ENCODE measurements at regions not wholly inside any gene's neighbourhood (a gene's known extent, or its start where the extent isn't known, plus 50 kb on each side); places are given as distances from the start of the nearest gene placed in this dataset.

DNA sequence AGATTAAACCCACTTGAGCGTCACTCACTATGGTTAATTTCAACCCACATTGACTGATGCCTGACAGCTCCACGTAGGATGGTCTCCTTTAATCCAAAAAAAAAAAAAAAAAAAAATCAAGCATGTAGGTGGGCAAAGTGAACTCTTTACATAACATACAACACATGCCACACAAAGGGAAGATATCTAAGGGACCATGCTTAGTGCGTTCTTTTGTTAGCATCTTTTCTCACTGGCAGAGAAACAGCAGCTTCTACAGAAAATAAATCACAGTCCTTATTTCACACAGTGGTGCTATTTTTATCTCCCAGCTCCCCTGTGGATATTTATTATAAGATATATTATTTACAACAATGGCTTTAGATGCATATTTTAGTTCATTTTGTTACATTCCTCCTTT is 652.0 kb upstream of the CELF2 start:
- no peak for DNase-seq

DNA sequence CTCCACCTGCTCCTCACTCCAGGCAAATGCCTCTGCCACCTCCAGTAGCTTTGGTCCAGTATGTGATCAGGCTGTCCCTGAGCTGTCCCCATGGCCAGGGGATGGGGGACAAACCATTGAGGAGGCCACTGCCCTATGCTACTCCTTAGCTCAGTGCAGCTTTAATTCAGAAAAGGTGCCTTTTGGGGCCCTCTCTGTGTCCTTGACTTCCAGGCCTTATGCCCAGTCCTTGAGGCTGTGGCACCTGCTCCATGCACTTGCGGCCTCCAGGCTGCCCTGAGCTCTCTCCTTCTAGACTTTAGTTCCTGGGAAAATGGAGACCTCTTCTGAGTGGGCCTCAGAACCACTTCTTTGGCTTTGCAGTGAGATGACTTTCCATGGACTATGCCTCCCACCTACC is 650.8 kb upstream of the CELF2 start:
- DNase-seq, result no peak

DNA sequence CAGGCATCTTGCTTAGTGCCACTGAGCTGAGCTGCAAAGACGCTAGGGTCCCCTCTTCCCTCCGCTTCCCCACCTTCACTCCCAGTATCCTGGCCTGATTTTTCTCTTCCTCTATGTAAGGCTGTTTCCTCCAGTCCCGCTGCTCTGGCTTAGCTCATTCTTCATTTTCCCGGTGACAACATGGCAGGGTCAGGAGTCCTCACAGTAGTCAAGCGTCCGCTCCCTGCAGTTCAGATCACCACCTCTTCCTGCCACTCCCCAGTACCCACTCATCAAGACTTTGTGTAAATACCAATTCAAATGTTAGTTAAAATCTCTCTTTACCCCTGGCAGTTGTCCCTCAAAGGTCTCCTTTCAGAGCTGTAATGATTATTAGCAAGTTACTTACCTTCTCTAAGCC is 650.4 kb upstream of the CELF2 start:
- no peak for DNase-seq

DNA sequence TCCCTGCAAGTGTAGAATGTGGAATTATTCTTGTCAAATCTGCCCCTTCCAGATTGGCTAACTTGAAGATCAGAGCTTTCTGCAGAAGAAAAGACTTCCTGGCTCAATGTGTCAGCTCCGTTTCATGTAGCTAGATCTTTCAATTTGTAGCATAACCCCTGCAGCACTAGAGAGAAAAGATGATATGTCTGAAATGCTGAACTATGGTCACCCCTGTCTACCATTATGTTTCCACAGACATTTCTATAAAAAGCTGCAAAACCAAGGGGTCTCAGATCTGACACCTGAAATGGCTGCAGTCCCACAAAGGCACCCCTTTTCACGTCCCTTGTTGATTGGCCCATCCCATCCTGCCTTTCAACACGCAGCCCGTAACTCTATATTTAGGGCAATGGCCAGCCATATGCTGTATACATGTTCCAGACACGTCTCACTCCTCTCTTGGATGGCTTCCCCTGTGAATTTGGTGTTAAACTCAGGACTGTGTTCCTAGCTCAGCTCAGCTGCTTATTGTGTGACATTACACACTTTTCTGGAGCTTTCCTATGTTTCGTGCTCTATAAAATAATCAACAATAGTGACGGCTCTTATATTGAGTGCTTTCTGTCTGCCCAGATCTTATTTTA is 648.6 kb upstream of the CELF2 start:
- DNase-seq, result no peak

DNA sequence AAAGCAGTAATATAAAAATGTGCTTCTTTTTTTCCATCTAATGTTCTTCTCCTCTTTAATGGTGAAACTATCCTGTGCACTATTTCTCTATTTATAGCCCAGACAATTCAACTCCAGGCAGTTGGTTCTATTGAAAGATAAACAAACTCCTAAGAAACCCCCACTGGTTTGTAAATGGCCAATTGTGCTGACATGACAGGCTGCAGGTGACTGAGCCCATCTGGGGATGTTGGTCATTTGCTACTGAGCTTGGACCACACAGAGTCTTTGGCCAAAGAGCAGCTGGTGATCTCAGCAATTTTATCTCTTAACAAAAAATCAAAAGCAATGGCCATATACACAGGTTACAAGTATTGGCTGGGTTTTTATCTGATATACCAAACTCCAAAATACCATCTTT is 631.8 kb upstream of the CELF2 start:
- DNase-seq, result no peak

DNA sequence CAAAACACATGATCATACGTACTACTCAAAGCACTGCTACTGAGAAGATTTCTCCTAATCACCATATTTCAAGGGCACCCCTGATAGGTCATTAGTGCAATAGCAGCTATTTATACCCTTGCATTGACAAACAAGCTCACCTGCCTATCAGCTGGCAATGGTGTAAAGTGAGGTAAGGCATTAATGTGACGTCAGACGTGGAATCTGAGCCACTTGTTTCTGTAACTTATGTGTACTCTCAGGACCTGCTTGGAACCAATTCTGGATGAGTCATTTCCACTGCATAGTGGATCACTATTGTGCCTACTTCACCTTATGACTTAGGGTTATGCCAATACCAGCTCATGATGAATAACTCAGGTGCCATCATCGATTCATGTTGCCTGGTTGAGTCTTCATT is 628.5 kb upstream of the CELF2 start:
- DNase-seq, result no peak

DNA sequence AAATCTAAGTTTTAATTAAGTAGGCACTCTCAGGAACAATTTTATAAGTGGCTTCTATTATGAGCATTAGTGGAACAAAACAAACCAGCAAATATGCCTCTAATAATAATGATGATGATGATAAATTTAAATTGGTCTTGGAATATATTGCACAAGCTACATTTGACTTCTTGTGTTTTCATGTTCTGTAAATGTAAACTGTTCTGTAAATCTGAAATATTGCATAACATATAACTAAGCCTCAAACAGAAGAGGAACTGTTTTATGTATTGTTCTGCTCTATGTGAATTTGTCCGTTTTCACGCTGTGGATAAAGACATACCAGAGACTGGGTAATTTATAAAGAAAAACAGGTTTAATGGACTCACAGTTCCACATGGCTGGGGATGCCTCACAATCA is 625.2 kb upstream of the CELF2 start:
- no peak for DNase-seq

DNA sequence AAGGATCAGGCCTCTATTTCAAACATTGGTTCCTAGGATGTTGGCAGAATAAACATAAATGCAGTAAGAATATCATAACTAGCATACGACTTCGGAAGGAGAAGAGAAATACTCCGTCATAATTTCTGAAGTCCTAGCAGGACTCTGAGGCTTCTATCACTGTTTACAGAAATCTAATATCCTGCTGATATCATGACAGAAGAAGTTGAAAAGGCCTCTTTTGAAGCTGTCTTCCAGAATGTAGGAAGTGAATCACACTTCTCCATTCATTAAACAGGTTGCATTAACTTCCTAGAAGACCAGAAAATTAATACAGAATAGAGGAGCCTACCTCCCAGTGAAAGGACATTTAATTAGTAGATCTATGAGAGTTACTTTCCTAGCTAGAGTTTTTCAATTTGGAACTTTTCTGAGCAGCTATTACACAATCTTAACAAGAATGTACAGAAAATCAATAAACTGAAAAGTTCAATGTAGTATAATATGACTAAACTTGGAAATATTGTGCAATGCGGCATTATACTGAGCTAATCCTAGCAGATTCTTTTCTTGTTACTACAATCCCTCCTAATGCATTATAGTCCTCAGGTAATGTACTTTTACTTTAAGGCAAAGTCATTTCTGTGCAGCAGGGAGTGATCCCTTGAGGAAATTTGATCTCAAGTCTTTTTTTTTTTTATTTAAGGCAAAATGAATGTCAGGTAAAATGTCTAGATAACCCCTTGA is 622.6 kb upstream of the CELF2 start:
- no peak for DNase-seq

DNA sequence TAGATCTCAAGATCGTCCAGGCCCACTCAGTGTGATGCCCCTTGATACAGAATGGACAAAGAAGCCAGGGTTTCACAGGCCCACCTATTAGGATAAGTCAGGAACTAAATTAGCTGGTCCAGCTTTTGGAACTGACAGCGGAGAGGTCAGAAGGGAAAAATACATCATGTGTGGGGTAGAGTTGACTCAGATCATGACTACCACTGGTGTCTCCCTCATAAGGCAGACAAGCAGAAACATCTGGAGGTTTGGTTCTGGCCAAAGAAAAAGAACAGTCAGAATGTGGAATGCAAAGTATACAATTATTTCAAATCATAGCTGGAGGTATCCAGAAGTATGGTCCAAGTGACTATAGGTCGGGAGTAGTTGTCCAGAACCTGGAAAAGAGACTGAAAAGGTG is 621.1 kb upstream of the CELF2 start:
- no peak for DNase-seq

DNA sequence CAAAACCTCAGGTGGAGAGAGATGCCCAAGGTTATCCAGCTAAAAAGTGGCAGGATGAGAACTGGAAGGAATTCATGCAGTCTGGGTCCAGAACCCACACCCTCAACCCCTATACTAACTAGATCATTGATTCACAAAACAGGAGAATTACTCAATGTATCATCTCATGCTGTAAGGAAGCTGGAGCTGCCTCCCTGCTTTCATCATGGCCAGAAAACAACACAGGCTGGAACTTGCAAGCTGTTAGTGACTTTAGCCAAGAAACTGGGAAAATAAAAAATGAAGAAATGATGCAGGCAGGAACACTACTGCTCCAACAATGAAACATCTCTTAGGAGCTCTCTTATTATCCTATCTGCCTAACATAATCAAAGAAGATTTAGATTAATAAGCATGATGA is 619.8 kb upstream of the CELF2 start:
- no peak for DNase-seq

DNA sequence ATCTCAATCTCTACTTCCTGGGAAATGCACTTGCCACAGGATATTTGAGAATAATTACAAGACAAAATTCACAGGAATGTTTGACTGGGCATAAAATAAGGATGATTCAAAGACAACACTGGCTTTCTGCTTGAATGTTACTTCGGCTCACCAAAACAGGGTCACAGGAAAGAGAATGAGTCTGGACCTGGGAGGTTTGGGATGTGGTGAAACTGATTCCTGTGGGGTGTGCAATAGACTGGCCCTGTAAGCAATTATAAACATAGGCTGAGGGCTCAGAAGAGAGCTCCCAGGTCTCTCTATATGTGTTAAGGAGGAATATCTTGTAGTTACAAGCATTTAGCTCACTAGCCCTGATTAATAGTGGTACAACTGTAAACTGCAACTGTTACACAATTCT is 613.9 kb upstream of the CELF2 start:
- DNase-seq, result no peak

DNA sequence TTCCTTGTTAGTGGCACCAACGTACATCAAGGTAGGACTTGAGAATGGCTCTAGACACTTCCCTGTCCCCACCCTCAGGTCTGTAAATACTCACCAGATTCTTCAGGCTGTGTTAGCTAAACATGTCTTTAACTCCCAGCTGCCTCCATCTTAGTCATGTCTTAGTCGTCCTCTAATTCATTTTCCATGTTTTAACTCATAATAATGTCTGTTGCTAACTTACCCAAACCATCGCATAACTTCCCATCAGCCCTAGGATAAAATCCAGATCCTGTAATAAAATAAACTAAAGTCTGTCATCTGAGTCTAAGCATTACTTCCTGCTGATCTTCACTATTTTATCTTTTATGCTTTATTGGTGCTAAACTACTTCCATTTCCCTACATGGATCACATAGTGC is 600.0 kb upstream of the CELF2 start:
- no peak for DNase-seq

DNA sequence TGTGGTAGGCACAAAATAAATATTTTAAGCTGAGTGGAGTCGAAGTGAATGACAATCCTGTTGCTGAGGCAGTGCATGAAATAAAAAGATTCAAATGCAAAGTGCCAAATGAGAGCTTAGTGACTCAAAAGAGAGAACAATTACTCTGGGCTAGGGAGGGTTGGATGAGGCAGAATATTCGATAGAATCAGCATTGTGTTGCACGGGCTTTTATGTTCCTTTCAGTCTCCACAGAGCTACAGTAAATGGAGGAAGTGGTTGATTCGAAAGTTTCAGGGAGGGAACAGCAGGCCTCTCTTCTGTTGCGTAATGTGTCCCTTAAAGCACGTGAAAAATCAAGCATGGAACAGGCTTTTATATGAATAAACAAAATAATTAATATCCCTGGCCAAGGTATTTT is 599.3 kb upstream of the CELF2 start:
- DNase-seq, result peak; percentile 9

DNA sequence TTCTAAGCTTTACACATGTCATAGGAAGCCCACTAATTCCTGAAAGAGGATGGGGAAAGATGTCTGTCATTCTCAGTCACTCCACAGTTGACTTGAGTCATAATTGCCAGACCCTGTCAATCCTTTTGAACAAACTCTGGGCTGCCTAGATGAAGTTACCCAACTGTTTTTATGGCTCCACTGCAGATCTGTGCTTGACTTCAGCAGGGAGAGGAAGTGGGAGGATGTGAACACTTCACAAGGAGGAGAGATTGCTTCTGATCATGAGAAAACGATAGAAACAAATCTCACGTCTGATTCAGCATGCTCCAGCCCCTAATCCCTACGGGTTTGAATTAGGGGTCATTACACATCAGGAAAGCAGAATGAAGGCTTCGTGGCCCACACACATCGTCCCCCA is 596.6 kb upstream of the CELF2 start:
- no peak for DNase-seq

DNA sequence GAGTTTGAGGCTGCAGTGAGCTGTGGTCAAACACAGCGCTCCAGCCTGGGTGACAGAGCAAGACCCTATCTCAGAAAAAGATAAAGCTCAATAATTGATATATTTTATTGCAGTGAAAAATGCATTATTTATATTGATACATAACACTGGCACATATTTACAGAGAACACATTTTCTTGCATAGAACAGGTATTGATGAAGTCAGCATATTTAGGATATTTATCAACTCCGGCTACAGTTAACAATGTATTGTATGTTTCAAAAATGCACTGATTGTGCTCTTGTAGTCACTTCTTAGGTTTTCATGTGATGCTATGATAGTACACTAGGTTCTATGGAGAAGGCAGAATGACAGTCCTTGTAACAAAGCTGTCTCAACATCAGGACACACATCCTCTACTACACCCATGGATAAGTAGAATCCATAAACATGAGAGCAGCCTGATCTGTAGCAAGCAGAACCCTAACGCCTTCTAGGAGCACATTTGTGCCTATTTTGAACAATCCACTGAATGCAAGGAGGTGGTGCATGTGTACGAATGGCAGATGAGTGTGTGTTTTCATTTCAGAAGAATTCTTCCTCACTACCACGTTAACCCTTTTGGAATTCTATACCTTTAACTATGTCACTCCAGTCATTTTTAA is 586.1 kb upstream of the CELF2 start:
- no peak for DNase-seq

DNA sequence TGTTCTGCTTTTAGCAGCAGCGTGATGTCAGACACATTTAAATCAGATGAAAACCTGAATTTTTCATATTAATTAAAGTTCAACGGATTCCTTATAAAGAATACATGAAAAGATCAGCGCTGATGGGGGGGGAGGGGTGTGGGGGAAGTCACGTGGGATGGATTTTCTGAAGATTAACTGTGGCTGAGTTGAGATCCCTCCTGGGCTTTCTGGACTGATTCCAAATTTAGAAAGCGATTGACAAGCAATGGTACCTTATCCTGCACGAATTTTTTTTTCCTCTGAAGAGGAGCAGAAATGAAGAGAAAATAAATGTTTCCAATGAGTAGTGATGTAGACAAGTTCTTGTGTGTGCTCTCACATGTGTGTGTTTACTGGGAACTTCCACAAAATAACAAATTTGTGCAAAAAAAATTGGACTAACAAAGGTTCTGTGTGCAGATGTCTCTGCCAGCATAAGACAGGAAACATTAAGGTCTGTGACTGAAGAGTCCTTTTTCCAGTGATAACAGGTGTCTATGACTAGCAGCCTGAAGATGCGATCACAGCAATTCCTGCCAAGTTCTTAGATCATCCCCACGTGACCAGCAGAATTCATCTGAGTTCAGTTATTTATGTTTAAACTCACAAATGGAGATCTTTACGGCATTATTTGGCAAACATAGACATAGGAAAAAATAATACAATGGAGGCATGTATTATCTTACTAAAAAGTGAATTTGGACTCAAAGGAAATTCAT is 585.2 kb upstream of the CELF2 start:
- no peak for DNase-seq

DNA sequence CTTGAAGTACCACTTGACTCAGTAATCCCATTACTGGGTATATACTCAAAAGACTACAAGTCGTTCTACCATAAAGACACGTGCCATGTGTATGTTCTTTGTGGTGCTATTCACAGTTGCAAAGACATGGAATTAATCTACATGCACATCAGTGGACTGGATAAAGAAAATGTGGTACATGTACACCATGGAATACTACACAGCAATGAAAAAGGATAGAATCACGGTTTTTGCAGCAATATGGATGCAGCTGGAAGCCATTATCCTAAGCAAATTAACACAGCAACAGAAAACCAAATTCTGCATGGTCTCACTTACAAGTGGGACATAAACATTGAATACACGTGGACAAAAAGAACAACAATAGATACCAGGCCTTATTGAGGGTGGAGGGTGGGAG is 583.4 kb upstream of the CELF2 start:
- DNase-seq, result no peak

DNA sequence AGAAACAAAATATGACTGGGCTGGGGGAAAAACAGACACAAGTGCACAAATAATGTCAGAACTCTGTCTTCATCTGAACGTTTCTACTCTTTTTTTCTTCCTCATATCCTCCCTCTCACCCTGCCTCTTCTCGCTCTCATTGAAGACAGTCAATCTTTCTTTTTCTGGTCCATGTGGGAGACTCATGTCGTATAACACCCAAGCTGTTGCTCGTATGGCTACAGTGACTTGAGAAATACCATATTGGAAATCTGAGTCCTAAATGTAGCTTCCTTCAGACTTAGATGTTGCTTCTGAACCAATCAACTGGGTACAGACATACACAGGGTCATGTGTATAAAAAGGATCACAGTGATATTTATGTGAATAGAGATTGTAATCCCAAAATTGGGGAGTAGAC is 579.8 kb upstream of the CELF2 start:
- DNase-seq, result no peak

DNA sequence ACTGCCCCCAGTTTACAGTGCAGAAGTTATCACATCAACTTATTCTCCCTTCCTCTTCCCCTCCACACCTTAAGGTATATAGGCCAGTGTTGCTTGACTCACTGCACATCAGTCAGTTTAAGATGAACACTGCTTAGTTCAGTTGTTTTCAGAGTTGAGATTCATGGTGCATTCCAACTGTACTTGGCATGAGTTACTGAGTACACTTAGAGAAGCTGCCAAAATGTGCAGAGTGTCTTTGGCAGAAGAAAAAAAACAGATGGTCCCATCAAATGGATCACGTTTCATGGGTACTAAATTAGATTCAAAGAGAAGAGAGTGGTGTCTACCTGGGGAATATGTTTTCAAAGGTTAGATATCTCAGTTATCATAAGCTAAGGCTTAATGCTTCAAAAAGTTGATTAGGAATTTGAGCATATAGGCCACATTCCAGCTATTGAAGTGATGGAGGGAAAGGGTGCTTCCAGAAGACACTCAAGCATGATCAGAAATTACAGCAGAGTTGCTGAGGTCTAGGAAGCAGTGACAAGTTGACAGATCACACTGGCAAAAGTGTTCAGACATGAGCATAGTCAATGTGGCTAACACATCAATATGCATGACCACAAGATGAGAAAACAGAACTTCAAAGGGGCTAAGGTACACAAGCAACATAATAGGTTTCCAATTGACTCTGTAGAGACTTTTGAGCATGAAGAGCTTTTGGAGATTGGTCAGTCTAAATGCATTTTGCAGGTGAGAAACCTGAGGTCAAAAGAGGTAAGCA is 579.2 kb upstream of the CELF2 start:
- no peak for DNase-seq

DNA sequence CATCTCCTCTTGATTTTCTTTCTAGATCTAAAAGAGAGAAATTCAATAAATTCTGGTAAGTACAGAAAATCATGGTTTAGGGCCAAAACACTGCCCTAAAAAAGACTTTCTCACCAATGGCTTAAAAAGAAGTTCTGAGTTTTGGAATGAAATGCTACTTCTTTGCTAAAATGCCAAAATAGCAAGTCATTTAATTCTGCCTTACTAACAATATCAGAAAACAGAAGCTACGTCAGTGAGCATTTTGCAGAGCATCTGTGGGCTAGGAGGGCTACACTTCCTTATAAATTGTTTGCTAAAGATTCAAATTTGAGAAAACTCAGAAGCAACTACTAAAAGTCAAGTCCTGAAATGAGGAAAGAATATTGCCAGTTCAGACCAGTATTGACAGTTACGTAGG is 560.8 kb upstream of the CELF2 start:
- no peak for DNase-seq

DNA sequence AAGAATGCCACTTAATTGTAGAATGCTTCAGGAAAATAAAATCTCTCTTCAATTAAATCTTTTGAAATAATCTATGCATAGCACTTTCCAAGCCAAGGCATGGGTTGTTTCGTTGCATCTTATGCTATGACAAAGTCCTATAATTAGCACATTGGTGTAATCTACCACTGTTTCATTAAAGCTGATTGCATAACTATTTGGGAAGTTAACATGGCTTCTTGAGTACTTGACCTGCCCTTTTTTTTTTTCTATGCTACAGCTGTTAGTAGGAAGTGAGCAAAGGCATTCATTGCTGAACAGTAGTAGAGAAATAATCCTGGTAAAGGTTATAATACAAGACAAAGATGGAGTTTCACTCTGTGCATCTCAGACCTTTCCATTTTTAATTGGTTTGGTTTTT is 557.2 kb upstream of the CELF2 start:
- DNase-seq, result no peak

DNA sequence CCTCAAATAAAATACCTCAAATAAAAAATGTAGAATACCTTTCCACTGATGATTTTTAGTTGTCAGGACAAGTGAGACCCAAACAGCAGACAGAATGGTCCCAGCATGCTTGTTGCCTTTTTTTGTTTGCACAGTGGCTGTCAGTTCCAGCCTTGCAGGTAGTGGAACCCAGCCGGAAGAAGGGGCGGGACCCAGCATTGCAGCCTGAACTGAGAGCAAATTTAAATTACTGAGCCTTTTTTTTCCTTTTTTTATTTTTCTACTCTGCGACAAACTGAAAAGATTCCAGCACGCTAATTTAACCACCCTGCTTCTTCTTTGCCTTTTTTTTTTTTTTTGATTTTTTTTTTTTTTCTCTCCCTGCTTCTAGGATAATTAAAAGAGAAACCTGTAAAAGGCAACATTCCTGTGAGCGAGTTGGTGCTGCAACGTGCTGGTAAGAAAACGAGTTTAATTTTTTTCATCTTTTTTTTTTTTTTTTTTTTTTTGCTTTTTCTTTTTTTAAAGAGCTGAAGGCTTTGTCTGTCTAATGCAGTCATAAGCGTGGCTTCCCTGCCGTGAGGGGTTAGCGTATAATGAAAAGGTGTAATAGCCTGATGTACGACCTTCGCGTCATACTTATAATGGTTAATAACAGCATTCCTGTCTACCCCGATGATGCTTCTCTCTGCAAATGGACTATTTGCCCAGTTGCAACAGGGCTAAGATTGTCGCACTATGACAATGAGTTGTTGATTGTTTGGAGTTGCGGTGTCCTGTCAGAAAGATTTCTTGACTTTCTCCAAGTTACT is 555.3 kb upstream of the CELF2 start:
- no peak for DNase-seq
